Suppressor macrophage treated with lipopolysaccharide for 1 hour (primary cell): ENCODE measurements at regions not wholly inside any gene's neighbourhood (a gene's known extent, or its start where the extent isn't known, plus 50 kb on each side); places are given as distances from the start of the nearest gene placed in this dataset.

Experiments used
- DNase-seq, 3 donors: peaks; one replicate each; pipeline ENCODE4 v3.0.0-alpha.2; 2020 to 2022

GRCh38 chr6:114605656-114606055 is 262.8 kb upstream of the HS3ST5 start:
- DNase-seq = no peak

GRCh38 chr6:114600381-114600780 is 257.6 kb upstream of the HS3ST5 start:
- no peak for DNase-seq

- DNase-seq = no peak
Measured at GRCh38 chr6:114595591-114595990, 252.8 kb upstream of the HS3ST5 start.

GRCh38 chr6:114595186-114595585 is 252.4 kb upstream of the HS3ST5 start:
- DNase-seq = no peak

DNA sequence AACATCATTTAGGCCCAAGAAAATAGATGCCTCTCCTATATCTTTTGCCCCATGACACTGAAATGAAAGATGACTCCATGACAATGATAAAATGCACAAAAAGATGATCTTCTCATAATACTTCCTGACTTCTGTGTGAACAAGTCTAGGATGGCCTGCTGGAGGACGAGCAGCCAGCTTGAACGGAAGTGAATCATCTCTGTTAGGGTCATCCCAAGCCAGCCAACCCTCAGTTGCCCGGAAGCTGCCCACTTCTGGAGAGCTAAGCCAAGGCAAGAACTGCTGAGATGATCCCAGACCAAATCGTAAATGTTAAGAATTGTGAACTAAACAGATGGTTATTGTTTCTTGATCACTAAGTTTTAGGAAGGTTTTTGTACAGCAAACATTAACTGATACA is 249.7 kb upstream of the HS3ST5 start:
- no peak for DNase-seq

GRCh38 chr6:114588726-114589125 is 245.9 kb upstream of the HS3ST5 start:
- DNase-seq = no peak

GRCh38 chr6:114586298-114586697 is 243.5 kb upstream of the HS3ST5 start:
- no peak for DNase-seq

GRCh38 chr6:114581293-114581692 is 238.5 kb upstream of the HS3ST5 start:
- no peak for DNase-seq

GRCh38 chr6:114580882-114581281 is 238.1 kb upstream of the HS3ST5 start:
- DNase-seq = no peak

GRCh38 chr6:114579486-114579885 is 236.7 kb upstream of the HS3ST5 start:
- no peak for DNase-seq

DNA sequence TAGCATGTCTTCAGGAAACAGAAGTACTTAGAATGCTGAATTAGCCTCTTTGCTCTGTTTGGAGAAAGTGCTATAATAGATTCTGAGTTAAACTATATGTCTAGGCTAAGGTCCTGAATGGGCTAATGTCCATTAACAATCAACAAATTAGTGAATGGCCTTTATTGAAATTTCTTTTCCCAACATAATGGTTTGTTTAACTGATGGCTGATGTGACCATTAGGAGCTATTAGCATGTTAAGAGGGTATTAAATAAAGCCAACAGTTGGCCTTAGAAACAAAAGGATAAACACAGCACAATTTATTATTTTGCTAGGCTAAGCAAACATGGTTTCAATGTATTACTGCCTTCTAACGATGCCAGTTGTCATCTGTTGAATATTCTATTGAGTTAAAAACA is 234.3 kb upstream of the HS3ST5 start:
- no peak for DNase-seq

- DNase-seq = no peak
Measured at GRCh38 chr6:114576330-114576729, 233.5 kb upstream of the HS3ST5 start.

- no peak for DNase-seq
Measured at GRCh38 chr6:114569669-114570068, 226.8 kb upstream of the HS3ST5 start.

- DNase-seq = no peak
Measured at GRCh38 chr6:114564302-114564933, 221.6 kb upstream of the HS3ST5 start.

- DNase-seq = no peak
Measured at GRCh38 chr6:114559419-114559818, 216.6 kb upstream of the HS3ST5 start.

- DNase-seq = no peak
Measured at GRCh38 chr6:114558153-114558552, 215.3 kb upstream of the HS3ST5 start.

DNA sequence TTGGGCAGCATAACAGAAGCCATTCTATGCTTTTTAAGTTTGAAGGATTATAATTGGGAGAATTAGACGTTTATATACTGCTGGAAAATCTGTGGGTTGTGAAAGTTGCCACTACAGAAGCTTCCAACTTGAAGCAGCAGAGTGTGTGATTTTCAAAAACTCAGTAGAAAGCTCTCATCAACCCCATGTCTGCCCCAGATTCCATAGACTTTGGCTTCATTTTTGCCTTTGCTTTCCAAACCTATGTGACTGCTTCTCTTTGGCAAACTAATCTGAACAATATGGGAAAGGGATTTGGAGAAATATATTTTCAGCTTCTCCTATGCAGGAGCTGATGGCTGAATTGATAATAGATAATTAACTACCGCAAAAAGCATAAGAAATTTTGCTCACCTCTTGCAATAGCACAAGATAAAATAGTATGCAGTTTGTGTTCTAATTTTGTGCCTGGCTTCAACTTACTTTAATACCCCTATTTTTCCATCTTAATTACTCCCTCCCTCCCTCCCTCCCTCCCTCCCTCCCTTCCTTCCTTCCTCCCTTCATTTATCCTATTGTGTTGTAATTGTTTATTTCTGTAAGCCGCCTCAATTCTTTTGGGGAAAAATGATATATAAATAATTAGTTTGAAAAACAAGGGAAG is 214.1 kb upstream of the HS3ST5 start:
- no peak for DNase-seq

- DNase-seq = no peak
Measured at GRCh38 chr6:114550316-114550715, 207.5 kb upstream of the HS3ST5 start.

- DNase-seq = no peak
Measured at GRCh38 chr6:114543696-114544095, 200.9 kb upstream of the HS3ST5 start.

DNA sequence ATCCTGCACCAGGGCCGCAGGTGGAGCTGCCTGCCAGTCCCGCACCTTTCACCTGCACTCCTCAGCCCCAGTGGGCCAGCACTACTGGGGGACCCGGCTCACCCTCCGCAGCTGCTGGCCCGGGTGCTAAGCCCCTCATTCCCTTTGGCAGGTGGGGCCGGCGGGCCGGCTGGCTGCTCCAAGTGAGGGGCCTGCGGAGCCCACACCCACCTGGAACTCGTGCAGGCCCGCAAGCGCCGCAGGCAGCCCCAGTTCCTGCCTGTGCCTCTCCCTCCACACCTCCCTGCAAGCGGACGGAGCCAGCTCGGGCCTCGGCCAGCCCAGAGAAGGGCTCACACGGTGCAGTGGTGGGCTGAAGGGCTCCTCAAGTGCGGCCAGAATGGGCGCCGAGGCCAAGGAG is 199.0 kb upstream of the HS3ST5 start:
- DNase-seq = no peak

GRCh38 chr6:114537977-114538376 is 195.2 kb upstream of the HS3ST5 start:
- no peak for DNase-seq

GRCh38 chr6:114534813-114535212 is 192.0 kb upstream of the HS3ST5 start:
- DNase-seq = no peak

- no peak for DNase-seq
Measured at GRCh38 chr6:114524081-114524480, 181.3 kb upstream of the HS3ST5 start.

- DNase-seq = no peak
Measured at GRCh38 chr6:114523508-114523907, 180.7 kb upstream of the HS3ST5 start.

- no peak for DNase-seq
Measured at GRCh38 chr6:114521926-114522325, 179.1 kb upstream of the HS3ST5 start.
